ENCODE measurements at regions not wholly inside any gene's neighbourhood (a gene's known extent, or its start where the extent isn't known, plus 50 kb on each side); places are given as distances from the start of the nearest gene placed in this dataset.

DNA sequence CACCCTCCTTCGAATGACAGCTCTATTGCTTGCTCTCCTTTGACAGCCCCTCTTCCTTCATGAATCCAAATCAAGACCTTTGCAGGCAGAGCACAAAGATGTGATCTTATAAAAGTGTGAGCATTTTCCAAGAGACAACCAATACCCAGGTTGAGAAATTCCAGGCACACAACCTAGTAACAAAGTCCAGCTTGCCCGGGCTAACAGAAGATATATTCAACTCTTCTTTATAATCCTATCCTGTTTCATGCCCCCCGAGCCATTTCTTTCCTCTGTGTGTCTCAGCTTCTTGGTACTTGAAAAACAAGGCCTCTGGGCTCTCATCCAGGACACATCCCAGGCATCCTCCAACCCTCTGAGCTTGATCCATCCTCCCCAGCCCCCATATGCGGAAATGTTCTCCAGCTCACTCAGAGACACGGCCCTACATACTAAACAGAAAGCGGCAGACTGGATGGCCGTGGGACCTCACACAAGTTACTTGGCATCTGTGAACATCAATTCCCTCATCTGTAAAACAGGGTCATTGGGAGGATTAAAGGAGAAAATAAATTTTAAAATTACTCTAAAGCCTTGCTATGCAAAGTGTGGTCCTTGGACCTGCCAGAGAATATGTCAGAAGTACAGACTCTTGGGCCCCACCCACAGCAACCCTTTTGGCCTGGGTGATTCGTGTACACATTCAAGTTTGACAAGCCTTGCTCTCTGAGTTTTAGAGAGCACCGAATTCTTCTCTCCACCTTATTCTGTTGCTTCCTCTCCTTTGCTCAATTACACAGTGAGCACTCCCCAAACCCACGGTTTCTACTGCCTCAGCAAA is 627.0 kb downstream of the BCOR start:
- TF ChIP-seq, protein P1, sequence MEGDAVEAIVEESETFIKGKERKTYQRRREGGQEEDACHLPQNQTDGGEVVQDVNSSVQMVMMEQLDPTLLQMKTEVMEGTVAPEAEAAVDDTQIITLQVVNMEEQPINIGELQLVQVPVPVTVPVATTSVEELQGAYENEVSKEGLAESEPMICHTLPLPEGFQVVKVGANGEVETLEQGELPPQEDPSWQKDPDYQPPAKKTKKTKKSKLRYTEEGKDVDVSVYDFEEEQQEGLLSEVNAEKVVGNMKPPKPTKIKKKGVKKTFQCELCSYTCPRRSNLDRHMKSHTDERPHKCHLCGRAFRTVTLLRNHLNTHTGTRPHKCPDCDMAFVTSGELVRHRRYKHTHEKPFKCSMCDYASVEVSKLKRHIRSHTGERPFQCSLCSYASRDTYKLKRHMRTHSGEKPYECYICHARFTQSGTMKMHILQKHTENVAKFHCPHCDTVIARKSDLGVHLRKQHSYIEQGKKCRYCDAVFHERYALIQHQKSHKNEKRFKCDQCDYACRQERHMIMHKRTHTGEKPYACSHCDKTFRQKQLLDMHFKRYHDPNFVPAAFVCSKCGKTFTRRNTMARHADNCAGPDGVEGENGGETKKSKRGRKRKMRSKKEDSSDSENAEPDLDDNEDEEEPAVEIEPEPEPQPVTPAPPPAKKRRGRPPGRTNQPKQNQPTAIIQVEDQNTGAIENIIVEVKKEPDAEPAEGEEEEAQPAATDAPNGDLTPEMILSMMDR (IDR thresholded peaks at IDR 0.05; ENCODE audit: unreplicated experiment in 3 of 3) = no peak
- no peaks in the 10 kb centered on the region for H3K36me3 Mint-ChIP-seq (ENCODE audit: low read depth)
- H3K9me3 Mint-ChIP-seq = peaks cover 8% of the 10 kb centered on the region
- peaks cover 43% of the 10 kb centered on the region for H3K4me1 Mint-ChIP-seq
- H3K27ac Mint-ChIP-seq = peak overlapping the region; percentile 84 to 95 (median 94)
- peak overlapping the region; percentile 0 to 22 (median 5) for H3K4me3 Mint-ChIP-seq
- H3K27me3 Mint-ChIP-seq (ENCODE audit: low read depth) = no peaks in the 10 kb centered on the region

DNA sequence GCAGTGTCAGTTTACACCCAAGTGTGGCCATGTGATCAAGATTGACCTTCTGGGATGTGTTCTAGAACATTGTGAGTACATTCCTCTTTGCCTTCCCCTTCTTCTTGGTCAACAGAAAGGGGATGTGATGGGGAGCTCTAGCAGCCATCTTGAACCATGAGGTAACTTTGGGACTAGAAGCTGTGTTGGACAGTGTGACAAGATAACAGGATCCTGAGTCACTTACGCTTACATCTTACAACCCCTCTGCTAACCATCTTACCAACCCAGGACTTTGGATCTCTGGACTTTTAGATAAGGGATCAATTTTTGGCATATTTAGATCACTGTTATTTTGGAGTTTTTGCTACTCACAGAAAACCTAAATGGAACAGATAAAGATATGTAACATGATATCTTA is 625.6 kb downstream of the BCOR start:
- Mint-ChIP-seq H3K4me3 (no peak overlapping the region), H3K9me3 (peaks cover 8% of the 10 kb centered on the region), H3K4me1 (peaks cover 56% of the 10 kb centered on the region), H3K27me3 (ENCODE audit: low read depth) (no peaks in the 10 kb centered on the region), H3K36me3 (ENCODE audit: low read depth) (no peaks in the 10 kb centered on the region), H3K27ac (peak overlapping the region in 2 of 3 experiments; percentile 94 to 95)
- TF ChIP-seq, protein P1 (IDR thresholded peaks at IDR 0.05; ENCODE audit: unreplicated experiment in 3 of 3) = no peak

DNA sequence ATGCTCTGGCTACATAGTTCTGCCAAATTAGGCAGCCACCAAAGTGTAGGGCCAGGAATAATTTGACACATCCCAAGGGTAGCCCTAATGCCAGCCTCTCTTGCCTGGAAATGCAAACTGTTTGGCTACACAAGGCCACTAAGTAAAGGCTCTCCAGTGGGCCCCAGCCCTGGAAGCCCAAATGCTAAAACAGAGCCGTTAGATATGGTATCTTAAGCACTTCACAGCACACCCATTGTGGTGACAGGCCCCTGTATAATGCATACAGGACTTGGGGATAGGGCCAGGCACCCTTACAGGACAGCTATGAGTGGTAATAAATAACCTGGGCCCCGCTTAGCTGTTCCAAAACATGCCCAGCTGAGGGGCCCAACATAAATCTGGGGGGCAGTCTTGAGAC is 623.9 kb downstream of the BCOR start:
- Mint-ChIP-seq H3K9me3 (peaks cover 11% of the 10 kb centered on the region), H3K27me3 (ENCODE audit: low read depth) (no peaks in the 10 kb centered on the region), H3K4me3 (no peak overlapping the region), H3K27ac (peak overlapping the region in 1 of 3 experiments; percentile 34), H3K4me1 (peaks cover 68% of the 10 kb centered on the region), H3K36me3 (ENCODE audit: low read depth) (no peaks in the 10 kb centered on the region)
- TF ChIP-seq, protein P1 (IDR thresholded peaks at IDR 0.05; ENCODE audit: unreplicated experiment in 3 of 3) = no peak

DNA sequence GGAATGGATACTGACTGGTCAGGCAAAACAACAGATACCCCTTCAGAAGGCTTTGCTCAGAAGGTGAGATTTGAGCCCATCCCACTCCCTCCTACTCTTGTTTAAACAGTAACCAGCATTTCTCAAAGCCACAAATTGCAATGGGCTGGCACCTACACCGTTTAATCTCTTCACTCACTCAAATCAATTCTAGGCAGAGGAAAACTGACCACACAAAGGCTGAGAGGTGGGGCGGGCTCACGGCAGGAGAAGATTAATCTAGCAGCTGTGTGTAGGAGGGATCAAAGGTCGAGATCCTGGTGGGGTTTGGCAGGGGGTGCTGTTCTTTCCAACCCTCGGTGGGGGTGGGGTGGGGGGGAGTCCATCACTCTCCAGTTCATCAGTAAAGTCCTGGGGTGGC is 622.4 kb downstream of the BCOR start:
- no peaks in the 10 kb centered on the region for H3K27me3 Mint-ChIP-seq (ENCODE audit: low read depth)

DNA sequence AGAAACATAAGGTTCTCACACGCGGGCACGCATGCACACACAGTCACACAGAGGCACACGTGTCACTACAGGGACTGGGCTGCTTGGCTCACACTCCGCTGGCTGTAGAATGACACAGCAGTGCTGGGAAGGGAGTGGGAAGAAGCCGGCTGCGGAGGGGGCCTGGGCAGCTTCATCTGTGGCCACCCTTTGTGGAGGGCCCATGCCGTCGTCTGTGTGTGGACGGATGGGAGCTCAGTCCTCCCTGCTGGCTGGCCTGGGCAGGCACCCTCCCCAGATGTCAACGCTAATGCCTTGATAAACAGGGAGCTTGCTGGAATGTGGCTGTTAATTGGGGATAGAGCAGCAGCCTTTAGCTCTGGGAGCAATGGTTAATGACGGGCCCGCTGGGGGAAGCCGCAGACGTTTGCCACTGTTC is 621.1 kb downstream of the BCOR start:
- TF ChIP-seq, protein P1 (IDR thresholded peaks at IDR 0.05; ENCODE audit: unreplicated experiment in 3 of 3) = no peak
- Mint-ChIP-seq H3K9me3 (peaks cover 11% of the 10 kb centered on the region), H3K4me3 (no peak overlapping the region), H3K27me3 (ENCODE audit: low read depth) (no peaks in the 10 kb centered on the region), H3K4me1 (peaks cover 63% of the 10 kb centered on the region), H3K27ac (peak overlapping the region; percentile 58 to 91 (median 90)), H3K36me3 (ENCODE audit: low read depth) (no peaks in the 10 kb centered on the region)

More for the DNA sequence above, 622.4 kb downstream of the BCOR start:
- Mint-ChIP-seq H3K27ac (peak overlapping the region; percentile 58 to 91 (median 90)), H3K4me3 (no peak overlapping the region), H3K4me1 (peaks cover 66% of the 10 kb centered on the region), H3K9me3 (peaks cover 11% of the 10 kb centered on the region), H3K36me3 (ENCODE audit: low read depth) (no peaks in the 10 kb centered on the region)
- TF ChIP-seq, protein P1 (IDR thresholded peaks at IDR 0.05; ENCODE audit: unreplicated experiment in 3 of 3) = no peak

All from nephron (organoid).